ENCODE measurements at regions not wholly inside any gene's neighbourhood (a gene's known extent, or its start where the extent isn't known, plus 50 kb on each side); places are given as distances from the start of the nearest gene placed in this dataset.

- no peak for DNase-seq
These were observed 62.4 kb upstream of the IGLL5 start for GRCh38 chr22:22825213-22825593.

DNA sequence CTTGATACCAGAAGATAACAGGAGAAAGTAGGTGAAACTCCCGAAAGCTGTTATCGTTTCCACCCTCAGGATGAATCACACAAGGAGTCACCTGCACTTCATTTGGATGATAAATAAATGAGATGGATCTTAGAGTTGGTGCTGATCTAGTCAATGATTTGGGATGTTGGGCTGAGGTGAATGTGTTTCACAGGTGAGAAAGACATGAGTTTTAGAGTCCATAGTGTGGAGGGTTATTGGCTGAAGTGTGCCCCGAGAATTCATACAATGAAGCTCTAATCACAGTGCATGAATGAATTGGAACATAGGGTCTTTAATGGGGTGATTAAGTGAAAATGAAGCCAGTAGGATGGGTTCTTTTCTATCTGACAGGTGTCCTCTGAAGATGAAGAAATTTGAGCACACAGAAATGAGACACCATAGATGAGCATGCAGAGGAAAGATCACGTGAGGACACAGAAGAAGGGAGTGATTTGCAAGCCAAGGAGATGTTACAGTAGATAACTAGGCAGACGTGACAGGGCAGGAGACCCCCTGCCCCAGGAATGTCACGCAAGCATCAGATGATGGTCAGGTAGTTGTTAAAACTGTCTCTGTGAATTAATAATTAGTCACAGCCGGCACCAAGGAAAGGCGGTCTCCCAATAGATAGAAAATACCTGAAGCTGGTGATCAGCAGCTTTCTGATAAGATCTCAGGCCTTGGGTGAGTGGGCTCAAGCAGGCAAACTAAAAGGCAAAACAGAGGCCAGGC, 60.3 kb upstream of the IGLL5 start:
- no peak for DNase-seq

DNA sequence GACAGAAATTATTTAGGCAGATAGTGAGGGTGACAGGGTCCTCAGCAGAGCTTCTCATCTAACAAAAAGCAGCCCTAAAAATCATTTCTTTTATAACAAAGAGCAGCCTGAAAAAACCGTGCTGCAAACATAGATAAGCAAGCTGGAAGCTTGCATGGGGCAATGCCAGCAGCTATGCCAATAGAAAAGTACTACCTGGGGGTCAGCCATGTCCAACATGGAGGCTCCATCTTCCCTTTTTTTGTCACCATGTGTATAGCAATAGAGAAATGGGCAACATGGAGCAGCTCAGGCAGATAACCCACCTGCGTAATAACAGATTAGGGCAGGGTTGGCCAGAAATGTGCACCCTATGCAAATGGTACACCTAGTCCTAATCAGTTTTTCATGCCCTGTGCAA, 57.4 kb upstream of the IGLL5 start:
- DNase-seq = no peak

DNA sequence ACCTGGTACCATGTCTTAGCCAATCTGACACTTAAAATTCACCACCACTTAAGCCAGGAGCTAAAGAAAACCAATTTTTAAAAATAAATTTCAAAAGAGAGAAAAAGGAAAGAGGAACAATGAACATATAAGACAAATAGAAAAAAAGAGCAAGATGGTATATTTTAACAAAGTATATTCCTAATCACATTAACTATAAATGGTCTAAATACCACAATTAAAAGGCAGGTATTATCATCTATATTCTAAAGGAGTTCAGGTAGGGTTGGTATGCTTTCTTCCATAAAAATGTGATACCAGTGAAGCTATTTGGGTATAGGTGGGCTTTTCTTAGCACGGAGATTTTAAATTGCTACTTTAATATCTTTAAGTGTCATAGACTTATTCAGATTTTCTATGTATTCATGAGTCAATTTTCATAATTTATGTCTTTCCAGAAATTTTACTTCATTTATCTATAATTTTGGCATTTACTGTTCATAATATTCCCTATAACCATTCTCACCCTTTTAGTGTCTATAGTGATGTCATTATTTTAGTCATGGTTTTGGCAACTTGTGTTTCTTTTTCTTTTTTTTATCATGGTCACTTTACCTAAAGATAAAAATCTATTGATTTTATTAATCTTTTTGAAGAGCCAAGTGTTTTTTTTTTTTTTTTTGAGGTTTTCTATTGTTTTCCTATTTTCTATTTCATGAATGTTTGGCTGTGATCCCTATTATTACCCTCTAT, 56.5 kb upstream of the IGLL5 start:
- DNase-seq = no peak

DNA sequence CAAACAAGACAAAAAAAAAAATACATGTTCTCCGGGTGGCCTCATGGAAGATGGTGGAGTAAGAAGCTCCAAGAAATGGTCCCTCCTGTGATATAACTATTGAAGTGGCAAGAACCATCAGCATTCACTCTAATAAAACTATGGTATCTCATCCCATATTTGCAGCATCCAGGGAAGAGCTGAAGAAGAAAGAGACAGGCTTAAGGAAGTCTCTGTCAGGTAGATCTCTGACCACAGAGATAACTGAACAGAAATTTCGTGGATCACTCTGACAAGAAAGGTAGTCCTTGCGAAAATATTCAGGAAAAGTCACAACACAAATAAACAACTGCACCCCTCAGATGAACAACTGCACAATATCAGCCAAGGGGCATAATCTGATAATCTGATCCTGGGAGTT, 54.6 kb upstream of the IGLL5 start:
- no peak for DNase-seq

- no peak for DNase-seq
These were observed 54.1 kb upstream of the IGLL5 start for GRCh38 chr22:22833488-22833887.

DNA sequence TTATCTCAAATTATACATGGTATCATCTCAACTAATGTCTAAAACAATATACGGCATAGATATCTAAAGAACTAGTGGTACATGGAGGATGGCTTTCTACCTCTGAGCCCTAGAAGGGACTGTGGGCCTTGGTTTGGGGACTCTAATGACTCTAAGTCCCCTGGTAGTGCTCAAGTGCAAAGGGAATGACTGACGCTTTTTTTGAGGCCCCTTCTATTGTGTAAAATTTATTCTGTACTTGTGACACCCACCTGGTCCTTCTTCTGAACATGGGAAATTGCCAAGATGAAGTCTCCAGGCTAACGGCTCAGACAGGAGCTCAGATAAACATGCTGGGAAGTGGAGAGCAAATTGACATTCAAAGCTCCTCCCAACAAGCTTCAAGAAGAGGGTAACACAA, 53.4 kb upstream of the IGLL5 start:
- no peak for DNase-seq

DNA sequence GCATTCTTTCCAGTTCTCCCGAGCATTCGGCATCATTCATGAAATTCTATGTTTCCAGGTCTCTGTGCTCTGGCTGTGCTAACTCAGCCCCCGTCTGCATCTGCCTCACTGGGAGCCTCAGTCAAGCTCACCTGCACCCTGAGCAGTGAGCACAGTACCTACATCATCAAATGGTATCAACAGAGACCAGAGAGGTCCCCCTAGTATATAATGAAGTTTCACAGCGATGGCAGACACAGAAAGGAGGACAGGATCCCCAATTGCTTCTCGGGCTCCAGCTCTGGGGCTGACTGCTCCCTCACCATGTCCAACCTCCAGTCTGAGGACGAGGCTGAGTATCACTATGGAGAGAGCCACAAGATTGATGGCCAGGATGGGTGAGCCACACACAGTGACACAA, 52.8 kb upstream of the IGLL5 start:
- no peak for DNase-seq

GRCh38 chr22:22835242-22835641, 52.4 kb upstream of the IGLL5 start:
- no peak for DNase-seq

- no peak for DNase-seq
These were observed 51.8 kb upstream of the IGLL5 start for GRCh38 chr22:22835771-22836291.

DNA sequence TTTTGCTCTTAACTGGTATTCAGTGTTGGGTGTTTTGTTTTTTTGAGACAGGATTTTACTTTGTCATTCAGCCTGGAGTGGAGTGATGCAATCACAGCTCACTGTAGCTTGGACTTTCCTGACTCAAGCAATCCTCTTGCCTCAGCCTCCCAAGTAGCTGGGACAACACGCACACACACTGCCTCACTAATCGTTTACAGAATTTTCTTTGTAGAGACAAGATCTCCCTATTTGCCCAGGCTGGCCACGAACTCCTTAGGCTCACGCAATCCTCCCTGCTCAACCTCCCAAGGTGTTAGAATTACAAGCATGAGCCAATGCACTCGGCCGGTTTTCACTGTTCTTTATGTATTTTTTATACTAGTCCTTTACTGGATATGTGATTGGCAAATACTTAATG, 51.0 kb upstream of the IGLL5 start:
- DNase-seq = no peak

Measured in midbrain (tissue), 1 donor.